Naive B cell (primary cell): ENCODE measurements at regions not wholly inside any gene's neighbourhood (a gene's known extent, or its start where the extent isn't known, plus 50 kb on each side); places are given as distances from the start of the nearest gene placed in this dataset.

Experiments
- ATAC-seq, 2 donors: fragments of 150-1000 bp; cut with Tn5 transposase; 2 replicates each; pipeline ENCODE4 v1.10.0; 2021; ENCODE audit warnings: low read depth in 2 of 2, mild to moderate bottlenecking in 2 of 2, moderate library complexity in 2 of 2
- DNase-seq: peaks from one replicate; pipeline ENCODE4 v3.0.0; 2022
- H3K27ac Mint-ChIP-seq, 6 donors: one replicate each; pipeline ENCODE4 v1.8.0; 2020 to 2022; ENCODE audit warnings: mild to moderate bottlenecking in 6 of 6, mixed read lengths in 6 of 6, moderate library complexity in 5 of 6, inconsistent platforms in 2 of 6
- H3K27me3 Mint-ChIP-seq, 3 donors: one replicate each; pipeline ENCODE4 v1.8.0; 2021 to 2022; ENCODE audit warnings: mixed read lengths in 3 of 3, mild to moderate bottlenecking in 1 of 3
- H3K36me3 Mint-ChIP-seq, 2 donors: one replicate each; pipeline ENCODE4 v1.8.0; 2020 to 2022; ENCODE audit warnings: mixed read lengths in 2 of 2, inconsistent platforms in 1 of 2, mild to moderate bottlenecking in 1 of 2
- H3K4me1 Mint-ChIP-seq, 3 donors: one replicate each; pipeline ENCODE4 v1.8.0; 2020 to 2022; ENCODE audit warnings: mixed read lengths in 3 of 3, inconsistent platforms in 1 of 3, mild to moderate bottlenecking in 1 of 3, moderate library complexity in 1 of 3
- H3K4me3 Mint-ChIP-seq, 8 donors: one replicate each; pipeline ENCODE4 v1.8.0; 2020 to 2022; ENCODE audit warnings: mild to moderate bottlenecking in 8 of 8, mixed read lengths in 8 of 8, moderate library complexity in 8 of 8, inconsistent platforms in 2 of 8
- H3K9me3 Mint-ChIP-seq, 7 donors: one replicate each; pipeline ENCODE4 v1.8.0; 2020 to 2022; ENCODE audit warnings: mixed read lengths in 7 of 7, mild to moderate bottlenecking in 5 of 7, inconsistent platforms in 2 of 7, moderate library complexity in 1 of 7

GRCh38 chr1:48103495-48103894, 106.3 kb upstream of the TRABD2B start:
- Mint-ChIP-seq H3K36me3 (no peaks in the 10 kb centered on the region), H3K27me3 (peaks cover 19 to 27% (median 23%) of the 10 kb centered on the region in 3 donors), H3K4me1 (no peaks in the 10 kb centered on the region), H3K9me3 (peaks cover 0 to 6% (median 0%) of the 10 kb centered on the region in 7 donors), H3K27ac (no peak overlapping the region), H3K4me3 (no peak overlapping the region)
- no peak for DNase-seq
- no peak for ATAC-seq

- ATAC-seq (no peak), DNase-seq (no peak)
- peaks cover 0 to 6% (median 0%) of the 10 kb centered on the region in 7 donors for H3K9me3 Mint-ChIP-seq
- H3K4me1 Mint-ChIP-seq = no peaks in the 10 kb centered on the region
- no peak overlapping the region for H3K27ac Mint-ChIP-seq
- H3K27me3 Mint-ChIP-seq = peaks cover 25 to 32% (median 30%) of the 10 kb centered on the region in 3 donors
- no peaks in the 10 kb centered on the region for H3K36me3 Mint-ChIP-seq
- H3K4me3 Mint-ChIP-seq = no peak overlapping the region
Measured at GRCh38 chr1:48102766-48103165, 105.6 kb upstream of the TRABD2B start.

GRCh38 chr1:48099072-48099773, 102.0 kb upstream of the TRABD2B start:
- Mint-ChIP-seq H3K4me1 (peaks cover under 1 to 2% (median 1%) of the 10 kb centered on the region in 3 donors), H3K9me3 (peaks cover 0 to 11% (median 3%) of the 10 kb centered on the region in 7 donors), H3K4me3 (no peak overlapping the region), H3K36me3 (no peaks in the 10 kb centered on the region), H3K27ac (no peak overlapping the region), H3K27me3 (peaks cover 41 to 46% (median 43%) of the 10 kb centered on the region in 3 donors)
- ATAC-seq (no peak), DNase-seq (no peak)

GRCh38 chr1:48093696-48094528, 96.7 kb upstream of the TRABD2B start:
- H3K9me3 Mint-ChIP-seq = peaks cover 0 to 9% (median 3%) of the 10 kb centered on the region in 7 donors
- DNase-seq = peak; percentile 50
- H3K36me3 Mint-ChIP-seq = no peaks in the 10 kb centered on the region
- peak overlapping the region in 2 of 6 donors; percentile 14 to 44 for H3K27ac Mint-ChIP-seq
- H3K27me3 Mint-ChIP-seq = peaks cover 65 to 82% (median 78%) of the 10 kb centered on the region in 3 donors
- ATAC-seq = peak; percentile 55 to 57
- peaks cover 7 to 10% (median 9%) of the 10 kb centered on the region in 3 donors for H3K4me1 Mint-ChIP-seq
- H3K4me3 Mint-ChIP-seq = peak overlapping the region; percentile 2 to 79 (median 65)

- no peak overlapping the region for H3K27ac Mint-ChIP-seq
- DNase-seq (no peak), ATAC-seq (no peak)
- no peak overlapping the region for H3K4me3 Mint-ChIP-seq
- peaks cover 0 to 9% (median 3%) of the 10 kb centered on the region in 7 donors for H3K9me3 Mint-ChIP-seq
- H3K36me3 Mint-ChIP-seq = no peaks in the 10 kb centered on the region
- peaks cover 7 to 10% (median 9%) of the 10 kb centered on the region in 3 donors for H3K4me1 Mint-ChIP-seq
- peaks cover 57 to 74% (median 72%) of the 10 kb centered on the region in 3 donors for H3K27me3 Mint-ChIP-seq
Measured at GRCh38 chr1:48093147-48093546, 96.0 kb upstream of the TRABD2B start.

- no peak overlapping the region for H3K4me3 Mint-ChIP-seq
- no peak overlapping the region for H3K27ac Mint-ChIP-seq
- H3K36me3 Mint-ChIP-seq = no peaks in the 10 kb centered on the region
- peaks cover 50 to 67% (median 66%) of the 10 kb centered on the region in 3 donors for H3K27me3 Mint-ChIP-seq
- peaks cover 7 to 10% (median 9%) of the 10 kb centered on the region in 3 donors for H3K4me1 Mint-ChIP-seq
- ATAC-seq (no peak), DNase-seq (no peak)
- H3K9me3 Mint-ChIP-seq = peaks cover 0 to 9% (median 3%) of the 10 kb centered on the region in 7 donors
Measured at GRCh38 chr1:48092401-48092800, 95.2 kb upstream of the TRABD2B start.

GRCh38 chr1:48089356-48089891, 92.2 kb upstream of the TRABD2B start:
- Mint-ChIP-seq H3K27ac (no peak overlapping the region), H3K4me3 (no peak overlapping the region), H3K27me3 (peaks cover 36 to 65% (median 59%) of the 10 kb centered on the region in 3 donors), H3K36me3 (no peaks in the 10 kb centered on the region), H3K4me1 (peaks cover 7 to 9% (median 9%) of the 10 kb centered on the region in 3 donors), H3K9me3 (peaks cover 0 to 3% (median 0%) of the 10 kb centered on the region in 7 donors)
- ATAC-seq (no peak), DNase-seq (no peak)

GRCh38 chr1:48084826-48085225, 87.6 kb upstream of the TRABD2B start:
- no peak overlapping the region for H3K4me3 Mint-ChIP-seq
- H3K36me3 Mint-ChIP-seq = no peaks in the 10 kb centered on the region
- ATAC-seq (no peak), DNase-seq (no peak)
- H3K4me1 Mint-ChIP-seq = no peaks in the 10 kb centered on the region
- H3K27me3 Mint-ChIP-seq = peaks cover 0 to 25% (median 24%) of the 10 kb centered on the region in 3 donors
- H3K9me3 Mint-ChIP-seq = no peaks in the 10 kb centered on the region
- no peak overlapping the region for H3K27ac Mint-ChIP-seq

GRCh38 chr1:48082271-48082962, 85.2 kb upstream of the TRABD2B start:
- Mint-ChIP-seq H3K4me1 (no peaks in the 10 kb centered on the region), H3K9me3 (no peaks in the 10 kb centered on the region), H3K4me3 (no peak overlapping the region), H3K27ac (no peak overlapping the region), H3K36me3 (no peaks in the 10 kb centered on the region), H3K27me3 (peaks cover 5 to 36% (median 33%) of the 10 kb centered on the region in 3 donors)
- DNase-seq (no peak), ATAC-seq (no peak)

- no peak for ATAC-seq
Measured at GRCh38 chr1:48080331-48081255, 83.4 kb upstream of the TRABD2B start.

GRCh38 chr1:48079096-48079495, 81.9 kb upstream of the TRABD2B start:
- no peak overlapping the region for H3K4me3 Mint-ChIP-seq
- DNase-seq (no peak), ATAC-seq (no peak)
- peaks cover 0 to 4% (median 0%) of the 10 kb centered on the region in 3 donors for H3K4me1 Mint-ChIP-seq
- H3K27ac Mint-ChIP-seq = no peak overlapping the region
- H3K36me3 Mint-ChIP-seq = no peaks in the 10 kb centered on the region
- H3K9me3 Mint-ChIP-seq = no peaks in the 10 kb centered on the region
- peaks cover 5 to 22% (median 19%) of the 10 kb centered on the region in 3 donors for H3K27me3 Mint-ChIP-seq

More at GRCh38 chr1:48080331-48081255, 83.4 kb upstream of the TRABD2B start:
- Mint-ChIP-seq H3K27me3 (peaks cover 5 to 32% (median 28%) of the 10 kb centered on the region in 3 donors), H3K9me3 (no peaks in the 10 kb centered on the region), H3K4me3 (no peak overlapping the region), H3K4me1 (peaks cover 0 to 4% (median 0%) of the 10 kb centered on the region in 3 donors), H3K36me3 (no peaks in the 10 kb centered on the region), H3K27ac (no peak overlapping the region)
- DNase-seq = no peak

GRCh38 chr1:48077795-48078222, 80.6 kb upstream of the TRABD2B start:
- H3K36me3 Mint-ChIP-seq = no peaks in the 10 kb centered on the region
- H3K4me1 Mint-ChIP-seq = peaks cover 0 to 4% (median 0%) of the 10 kb centered on the region in 3 donors
- no peak overlapping the region for H3K4me3 Mint-ChIP-seq
- H3K27ac Mint-ChIP-seq = peak overlapping the region in 1 of 6 donors; percentile 17
- peaks cover 5 to 19% (median 18%) of the 10 kb centered on the region in 3 donors for H3K27me3 Mint-ChIP-seq
- DNase-seq (no peak), ATAC-seq (no peak)
- no peaks in the 10 kb centered on the region for H3K9me3 Mint-ChIP-seq
